Fibroblast of skin of right quadriceps (primary cell): ENCODE measurements at regions not wholly inside any gene's neighbourhood (a gene's known extent, or its start where the extent isn't known, plus 50 kb on each side); places are given as distances from the start of the nearest gene placed in this dataset.
A peak's percentile ranks its signal among the peaks of the same experiment; 100 is the strongest.
"Not testable (repeated sequence)": the region's sequence is repeated elsewhere in the genome, so short reads cannot be mapped to it uniquely, and the experiment has no call there.

Source experiments
- DNase-seq: peaks from one replicate; pipeline ENCODE4 v3.0.0-alpha.2; 2013

DNA sequence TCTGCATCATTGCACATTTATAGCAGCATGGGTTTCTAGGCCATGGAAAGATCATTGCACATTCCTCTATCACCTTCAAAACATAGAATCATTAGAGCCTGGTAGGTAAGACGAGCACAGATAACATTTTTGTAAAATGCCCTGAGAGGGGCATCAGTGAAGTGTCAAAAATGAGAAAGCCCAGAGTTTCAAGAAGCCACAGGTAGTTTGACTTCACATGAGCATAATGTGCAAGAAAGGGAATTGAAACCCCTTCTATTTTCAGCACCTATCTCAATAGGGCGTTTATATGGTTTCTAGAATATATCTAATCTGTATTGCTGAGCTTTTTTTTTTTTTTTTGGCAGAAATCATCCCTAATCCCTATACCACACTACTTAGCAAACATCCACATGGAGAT is 2441.7 kb downstream of the ARAP2 start:
- no peak for DNase-seq

DNA sequence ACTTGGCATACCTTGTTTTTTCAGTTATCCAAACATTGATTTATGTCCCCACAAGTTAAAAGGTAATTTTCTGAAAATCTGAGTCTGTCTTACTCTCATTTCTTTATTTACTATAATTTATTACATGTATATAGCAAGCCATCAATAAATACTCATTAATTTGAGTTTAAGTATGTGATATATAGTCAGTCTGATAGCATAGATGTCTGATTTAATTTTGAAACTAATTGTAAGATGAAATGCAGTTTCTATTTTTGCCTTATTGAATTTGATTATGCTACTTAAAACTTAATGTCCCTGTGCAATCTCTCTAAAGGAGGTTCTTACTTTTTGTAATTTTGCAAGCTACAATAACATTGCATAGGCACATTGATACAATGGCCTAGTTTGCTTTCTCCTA is 2418.6 kb downstream of the ARAP2 start:
- no peak for DNase-seq

DNA sequence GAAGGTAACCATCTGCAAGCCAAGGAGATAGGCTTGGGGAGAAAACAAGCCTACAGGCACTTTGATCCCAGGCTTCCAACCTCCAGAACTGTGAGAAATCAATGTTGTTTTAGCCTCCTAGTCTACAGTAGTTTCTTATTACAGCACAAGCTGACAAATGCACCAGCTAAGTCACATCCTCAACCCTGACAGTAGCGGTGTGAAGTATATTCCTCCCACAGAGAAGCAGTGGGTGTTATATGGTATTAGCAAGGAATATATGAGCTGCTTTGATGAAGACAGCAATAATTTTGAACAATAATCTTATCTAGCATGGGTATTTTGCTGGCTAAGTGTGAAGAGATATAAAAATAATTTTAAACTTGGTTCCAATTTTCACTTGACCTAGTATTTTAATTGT is 2415.0 kb downstream of the ARAP2 start:
- DNase-seq, result not testable (repeated sequence)

DNA sequence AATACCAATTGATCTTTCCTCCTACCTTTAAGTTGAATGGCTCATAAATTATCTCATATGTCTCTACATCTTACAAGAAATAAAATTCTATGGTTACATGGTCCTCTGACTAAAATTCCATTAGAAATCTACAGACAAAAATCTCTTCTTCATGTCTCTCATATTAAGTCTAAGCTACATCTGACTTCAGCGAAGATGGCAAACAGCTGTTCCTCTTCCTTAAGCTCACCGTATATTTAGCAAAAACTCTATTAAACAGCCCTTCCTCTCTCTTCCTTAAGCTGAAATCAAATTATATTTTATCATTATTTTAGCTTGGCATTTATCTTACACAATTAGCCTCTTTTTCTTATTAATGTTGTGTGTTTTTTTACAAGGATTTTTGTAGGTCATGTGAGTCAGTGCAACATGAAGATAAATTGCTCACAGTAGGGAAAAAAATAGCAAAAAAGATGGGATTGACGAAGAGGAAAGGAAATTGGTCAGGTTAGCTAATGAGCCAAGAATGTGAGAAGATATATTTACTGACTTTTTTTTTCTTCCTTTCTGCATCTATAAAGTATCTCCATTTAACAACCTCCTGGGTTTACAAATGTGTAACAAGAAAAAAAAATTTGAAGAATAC is 2412.8 kb downstream of the ARAP2 start:
- DNase-seq, result peak; percentile 88

- peak; percentile 65 for DNase-seq
These were observed 2408.6 kb downstream of the ARAP2 start for GRCh38 chr4:33835764-33836163.

DNA sequence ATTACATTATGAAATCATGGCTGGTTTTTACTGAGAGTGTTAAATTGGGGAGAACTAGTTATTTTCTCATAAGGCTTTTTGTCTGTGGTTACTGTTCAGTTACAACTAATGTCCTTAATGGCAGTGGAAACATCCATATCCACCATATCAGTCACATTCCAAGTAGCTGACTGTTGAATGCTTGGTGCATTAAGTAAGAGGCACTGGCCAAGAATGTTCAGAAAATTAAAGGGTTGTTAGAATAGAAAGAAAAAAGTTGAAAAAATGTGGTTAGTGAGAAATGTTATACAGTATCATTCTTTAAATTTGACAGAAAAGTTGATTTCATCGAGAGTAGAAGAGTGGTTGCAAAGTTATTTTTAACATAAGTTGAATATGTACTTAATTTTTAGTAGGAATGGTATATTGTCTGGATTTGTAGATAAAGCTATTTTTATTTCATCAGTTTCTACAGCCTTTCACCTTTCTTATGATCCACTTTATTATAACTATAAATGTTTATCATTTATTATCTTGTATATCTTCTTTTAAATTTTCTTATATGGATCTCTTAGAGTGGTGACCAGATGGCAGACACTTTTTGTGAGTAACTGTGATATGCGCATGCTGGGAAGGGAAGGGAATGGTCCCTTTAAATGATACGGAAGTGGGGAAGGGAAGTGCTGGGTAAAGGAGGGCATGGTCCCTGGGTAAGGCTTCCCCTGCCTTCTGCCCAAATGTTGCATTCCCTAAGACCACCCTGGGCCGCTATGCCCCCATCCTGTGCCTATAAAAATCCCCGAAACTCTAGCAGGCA is 2407.1 kb downstream of the ARAP2 start:
- peak; percentile 94 for DNase-seq

- no peak for DNase-seq
These were observed 2403.2 kb downstream of the ARAP2 start for GRCh38 chr4:33841120-33841519.

GRCh38 chr4:33850371-33850902 is 2393.9 kb downstream of the ARAP2 start:
- peak; percentile 57 for DNase-seq

DNA sequence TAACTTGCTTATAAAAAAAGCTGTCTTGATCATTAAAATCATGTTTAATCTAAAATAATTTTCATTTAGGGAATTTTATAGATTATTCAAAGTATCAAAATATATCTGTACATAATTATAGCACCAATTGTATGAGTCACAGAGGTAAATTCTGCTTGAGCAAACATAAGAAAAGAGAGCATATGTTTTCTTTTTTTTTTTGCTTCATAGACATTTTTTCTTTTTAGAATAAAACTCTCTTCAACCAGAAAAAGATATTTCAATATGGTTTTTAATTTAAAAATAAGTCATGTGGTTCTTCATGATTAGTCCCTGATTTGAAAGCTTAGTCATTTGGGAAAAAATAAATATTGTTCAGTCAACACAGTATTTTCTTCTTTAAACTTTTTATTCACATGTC is 2390.6 kb downstream of the ARAP2 start:
- DNase-seq, result not testable (repeated sequence)

DNA sequence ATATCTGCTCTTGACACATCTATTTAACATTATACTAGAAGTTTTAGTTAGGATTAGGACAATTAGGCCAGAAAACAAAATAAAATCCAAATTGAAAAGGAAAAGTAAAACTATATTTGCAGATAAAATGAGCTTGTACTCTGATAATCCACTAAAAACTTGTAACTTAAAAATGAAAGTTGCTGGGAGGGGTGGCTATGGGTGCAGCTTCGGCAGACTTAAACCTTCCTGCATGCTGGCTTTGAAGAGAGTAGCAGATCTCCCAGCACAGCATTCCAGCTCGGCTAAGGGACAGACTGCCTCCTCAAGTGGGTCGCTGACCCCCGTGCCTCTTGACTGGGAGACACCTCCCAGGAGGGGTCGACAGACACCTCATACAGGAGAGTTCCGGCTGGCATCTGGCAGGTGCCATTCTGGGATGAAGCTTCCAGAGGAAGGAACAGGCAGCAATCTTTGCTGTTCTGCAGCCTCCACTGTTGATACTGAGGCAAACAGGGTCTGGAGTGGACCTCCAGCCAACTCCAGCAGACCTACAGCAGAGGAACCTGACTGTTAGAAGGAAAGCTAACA is 2379.9 kb downstream of the ARAP2 start:
- no peak for DNase-seq

- DNase-seq, result no peak
These were observed 2370.5 kb downstream of the ARAP2 start for GRCh38 chr4:33873791-33874190.

- DNase-seq, result no peak
These were observed 2365.6 kb downstream of the ARAP2 start for GRCh38 chr4:33878710-33879109.

DNA sequence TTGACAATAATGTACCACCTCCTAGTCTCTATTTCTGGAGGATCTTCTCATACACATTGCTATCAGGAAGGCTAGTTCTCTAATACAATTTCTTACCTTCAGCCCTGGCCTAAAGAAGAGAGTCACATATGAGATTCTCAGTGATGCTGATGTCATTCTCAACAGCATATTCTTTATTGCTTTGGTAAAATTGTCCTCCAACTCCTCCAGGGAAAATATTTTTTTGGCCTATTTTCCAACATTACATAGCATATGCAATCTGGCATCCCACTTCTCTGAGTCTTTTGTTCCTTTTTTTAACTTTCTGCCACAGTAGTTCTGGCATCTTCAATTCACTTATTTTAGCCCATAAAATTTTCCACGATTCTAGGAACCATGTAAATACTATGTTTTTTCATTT is 2363.1 kb downstream of the ARAP2 start:
- DNase-seq, result no peak

- DNase-seq, result peak; percentile 76
These were observed 2361.9 kb downstream of the ARAP2 start for GRCh38 chr4:33882246-33882990.

DNA sequence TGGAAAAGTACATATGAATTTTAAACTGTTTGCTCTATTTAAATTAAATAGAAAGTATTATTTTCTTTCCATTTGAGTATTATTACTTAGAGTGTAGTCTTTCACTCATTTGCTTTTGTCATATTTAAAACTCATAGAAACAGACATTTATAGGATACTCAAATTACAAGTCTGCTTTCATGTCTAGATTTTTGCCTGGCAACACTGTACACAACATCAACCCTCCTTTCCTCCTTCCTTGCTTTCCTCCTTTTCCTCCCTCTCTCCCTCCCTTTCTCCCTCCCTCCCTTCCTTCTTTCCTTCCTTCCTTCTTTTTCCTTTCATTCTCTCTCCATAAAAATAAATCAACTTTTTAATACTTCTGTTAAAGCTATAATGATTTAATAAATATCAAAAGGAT is 2361.2 kb downstream of the ARAP2 start:
- DNase-seq, result no peak

GRCh38 chr4:33886356-33886755 is 2358.0 kb downstream of the ARAP2 start:
- no peak for DNase-seq

DNA sequence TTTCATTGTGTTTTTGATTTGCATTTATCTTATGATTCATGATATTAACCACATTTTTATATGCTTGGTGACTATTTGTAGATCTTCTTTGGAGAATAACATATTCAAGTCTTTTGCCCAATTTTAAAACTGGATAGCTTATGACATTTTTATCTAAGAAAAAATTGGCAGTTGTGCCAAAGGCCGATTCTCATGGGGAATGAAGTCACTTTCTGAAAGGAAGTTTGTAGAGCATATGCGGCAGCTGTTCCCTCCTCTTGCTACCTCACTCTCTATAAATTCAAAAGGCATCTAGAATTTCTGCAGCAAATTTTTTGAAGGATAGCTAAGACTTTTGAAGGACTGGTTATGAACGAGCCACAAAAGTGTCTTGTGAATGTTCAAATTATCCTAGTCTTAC is 2353.5 kb downstream of the ARAP2 start:
- peak; percentile 13 for DNase-seq

GRCh38 chr4:33911959-33912358 is 2332.4 kb downstream of the ARAP2 start:
- DNase-seq, result no peak

DNA sequence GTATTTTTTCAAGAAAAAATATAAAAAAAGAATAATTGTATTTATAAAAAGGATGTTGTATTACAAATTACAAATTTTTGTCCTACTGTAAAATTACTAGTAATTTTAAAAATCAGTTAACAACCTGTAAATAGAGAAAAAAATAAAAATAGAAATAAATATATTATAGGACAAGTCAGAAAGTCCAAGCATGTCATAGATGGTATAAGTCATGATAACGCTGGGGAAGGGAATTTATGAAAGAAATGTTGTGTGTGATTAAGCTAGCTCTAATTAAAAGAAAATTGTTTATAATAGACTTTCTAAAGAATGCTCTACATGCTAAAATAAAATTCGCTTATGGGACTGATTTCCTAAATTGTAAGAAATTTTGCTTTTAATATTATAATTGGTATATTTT is 2329.9 kb downstream of the ARAP2 start:
- DNase-seq, result no peak

DNA sequence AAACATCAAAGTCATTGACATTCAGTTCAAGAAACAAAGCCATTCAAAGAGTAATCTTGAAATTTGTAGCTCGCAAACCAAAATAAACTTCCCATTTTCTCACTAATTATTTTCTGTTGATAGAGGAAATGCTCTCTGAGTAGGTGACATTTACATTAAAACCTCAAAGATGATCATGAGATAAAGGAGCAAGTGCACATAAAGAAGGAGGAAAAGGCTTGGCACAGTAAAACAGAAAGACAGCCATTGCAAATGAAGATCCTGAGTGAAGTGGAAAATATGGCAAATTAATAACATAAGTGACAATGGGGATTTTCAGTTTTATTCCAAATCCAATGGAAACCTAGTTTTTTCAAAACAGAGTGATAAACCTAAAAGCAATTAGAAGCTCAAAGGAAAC is 2320.8 kb downstream of the ARAP2 start:
- no peak for DNase-seq

DNA sequence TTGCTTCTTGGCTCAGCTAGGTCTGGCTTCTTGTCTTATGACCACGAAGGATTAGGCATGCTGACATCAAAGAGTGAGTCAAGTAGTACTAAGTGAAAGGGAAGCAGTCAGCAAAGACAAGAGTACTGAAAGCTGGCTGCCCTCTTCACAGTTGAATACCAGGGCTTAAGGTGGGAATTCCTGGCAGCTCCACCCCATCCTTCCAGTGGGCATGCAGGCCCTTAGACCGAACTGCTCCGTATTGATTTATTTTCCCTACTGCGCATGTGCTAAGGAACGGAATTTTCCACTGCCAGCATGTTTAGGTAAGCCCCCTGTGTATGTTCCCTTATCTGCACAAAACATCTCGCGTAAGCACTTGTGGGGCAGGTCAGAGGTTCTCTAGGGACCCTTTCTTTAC is 2320.1 kb downstream of the ARAP2 start:
- peak; percentile 85 for DNase-seq

- peak; percentile 84 for DNase-seq
These were observed 2319.5 kb downstream of the ARAP2 start for GRCh38 chr4:33924811-33925210.

- peak; percentile 61 for DNase-seq
These were observed 2313.8 kb downstream of the ARAP2 start for GRCh38 chr4:33930497-33930896.
